H9 (cell line): ENCODE measurements at regions not wholly inside any gene's neighbourhood (a gene's known extent, or its start where the extent isn't known, plus 50 kb on each side); places are given as distances from the start of the nearest gene placed in this dataset.

Source experiments
- DNase-seq: peaks from one replicate; pipeline ENCODE4 v3.0.0-alpha.2; 2017
- H2AFZ ChIP-seq: one replicate; pipeline ENCODE4 v1.6.1; 2013; ENCODE audit warnings: mild to moderate bottlenecking, low read length, control low read depth, moderate library complexity
- H2AK5ac ChIP-seq: 2 replicates; pipeline ENCODE4 v1.6.1; 2013; ENCODE audit warnings: low read length, control low read depth, mixed read lengths; ENCODE audit not compliant: insufficient read length
- H2BK120ac ChIP-seq: one replicate; pipeline ENCODE4 v1.6.1; 2013; ENCODE audit warnings: low read depth, mild to moderate bottlenecking, low read length, control low read depth, inconsistent platforms; ENCODE audit not compliant: poor library complexity, severe bottlenecking
- H2BK12ac ChIP-seq: 2 replicates; pipeline ENCODE4 v1.6.1; 2013; ENCODE audit warnings: low read length, control low read depth, mixed read lengths, low read depth; ENCODE audit not compliant: insufficient read length
- H2BK15ac ChIP-seq: 2 replicates; pipeline ENCODE4 v1.6.1; 2013; ENCODE audit warnings: low read depth, low read length, control low read depth
- H2BK20ac ChIP-seq: one replicate; pipeline ENCODE4 v1.6.1; 2013; ENCODE audit warnings: low read depth, mild to moderate bottlenecking, low read length, control low read depth, inconsistent platforms; ENCODE audit not compliant: poor library complexity, severe bottlenecking
- H2BK5ac ChIP-seq: 2 replicates; pipeline ENCODE4 v1.6.1; 2013; ENCODE audit warnings: low read length, control low read depth, mixed read lengths; ENCODE audit not compliant: insufficient read length
- H3K14ac ChIP-seq: 2 replicates; pipeline ENCODE4 v1.6.1; 2013; ENCODE audit warnings: low read length, control low read depth; ENCODE audit not compliant: insufficient read depth
- H3K18ac ChIP-seq: 2 replicates; pipeline ENCODE4 v1.6.1; 2013; ENCODE audit warnings: low read depth, mild to moderate bottlenecking, mixed read lengths, low read length, control low read depth; ENCODE audit not compliant: insufficient read length
- H3K23ac ChIP-seq: 2 replicates; pipeline ENCODE4 v1.6.1; 2013; ENCODE audit warnings: low read length, control low read depth, mixed read lengths, low read depth; ENCODE audit not compliant: insufficient read length
- H3K23me2 ChIP-seq: 2 replicates; pipeline ENCODE4 v1.6.1; 2013; ENCODE audit warnings: low read depth, mild to moderate bottlenecking, mixed read lengths, low read length, control low read depth; ENCODE audit not compliant: insufficient read length, poor library complexity, severe bottlenecking
- H3K27ac ChIP-seq: 2 replicates; pipeline ENCODE4 v1.5.1; 2013; ENCODE audit warnings: low read length, control low read depth, mixed read lengths, low read depth; ENCODE audit not compliant: insufficient read length
- H3K27me3 ChIP-seq: 2 replicates; pipeline ENCODE4 v1.6.1; 2013; ENCODE audit warnings: low read length, control low read depth, inconsistent platforms; ENCODE audit not compliant: insufficient read depth
- H3K4ac ChIP-seq: 2 replicates; pipeline ENCODE4 v1.6.1; 2013; ENCODE audit warnings: low read depth, mild to moderate bottlenecking, control low read depth, inconsistent platforms, low read length, moderate library complexity
- H3K4me1 ChIP-seq: 2 replicates; pipeline ENCODE4 v1.6.1; 2013; ENCODE audit warnings: low read length, control low read depth, inconsistent platforms; ENCODE audit not compliant: insufficient read depth
- H3K4me2 ChIP-seq: 2 replicates; pipeline ENCODE4 v1.6.1; 2013; ENCODE audit warnings: low read length, control low read depth, mixed read lengths; ENCODE audit not compliant: insufficient read length, insufficient read depth
- H3K56ac ChIP-seq: 2 replicates; pipeline ENCODE4 v1.6.1; 2013; ENCODE audit warnings: low read depth, mild to moderate bottlenecking, mixed read lengths, low read length, control low read depth; ENCODE audit not compliant: insufficient read length
- H3K79me1 ChIP-seq: 2 replicates; pipeline ENCODE4 v1.6.1; 2013; ENCODE audit warnings: low read depth, mild to moderate bottlenecking, moderate library complexity, low read length, control low read depth, inconsistent platforms; ENCODE audit not compliant: insufficient read depth, poor library complexity, severe bottlenecking
- H3K79me2 ChIP-seq: 2 replicates; pipeline ENCODE4 v1.6.1; 2013; ENCODE audit warnings: low read length, control low read depth, inconsistent platforms; ENCODE audit not compliant: insufficient read depth
- H3K9ac ChIP-seq: 2 replicates; pipeline ENCODE4 v1.6.1; 2013; ENCODE audit warnings: low read length, control low read depth, mixed read lengths; ENCODE audit not compliant: insufficient read length; ENCODE audit errors: extremely low read depth
- H3K9me3 ChIP-seq: one replicate; pipeline ENCODE4 v1.6.1; 2013; ENCODE audit warnings: low read depth, low read length, inconsistent platforms; ENCODE audit not compliant: control insufficient read depth
- H3T11ph ChIP-seq: one replicate; pipeline ENCODE4 v1.6.1; 2013; ENCODE audit warnings: mild to moderate bottlenecking, low read length, control low read depth, inconsistent platforms
- H4K20me1 ChIP-seq: one replicate; pipeline ENCODE4 v1.6.1; 2013; ENCODE audit not compliant: control insufficient read depth, insufficient read length, insufficient read depth
- H4K5ac ChIP-seq: 2 replicates; pipeline ENCODE4 v1.6.1; 2013; ENCODE audit warnings: low read depth, mild to moderate bottlenecking, mixed read lengths, low read length, control low read depth; ENCODE audit not compliant: insufficient read length
- H4K8ac ChIP-seq: replicated peaks from 2 replicates; pipeline ENCODE4 v1.6.1; 2013; ENCODE audit warnings: low read length, control low read depth, mixed read lengths, low read depth; ENCODE audit not compliant: insufficient read length
- H4K91ac ChIP-seq: 2 replicates; pipeline ENCODE4 v1.6.1; 2013; ENCODE audit warnings: low read depth, mild to moderate bottlenecking, moderate library complexity, mixed read lengths, low read length, control low read depth; ENCODE audit not compliant: insufficient read length
- H3K27ac Mint-ChIP-seq, 3 experiments: 2 replicates in 2 of 3; 3 replicates in 1 of 3; pipeline ENCODE4 v1.8.0; 2020 to 2021; ENCODE audit warnings: mixed read lengths in 3 of 3, mild to moderate bottlenecking in 1 of 3, moderate library complexity in 1 of 3
- H3K27me3 Mint-ChIP-seq: 2 replicates; pipeline ENCODE4 v1.8.0; 2021; ENCODE audit warnings: low read depth, mild to moderate bottlenecking, moderate library complexity, mixed read lengths
- H3K36me3 Mint-ChIP-seq, 3 experiments: 2 replicates in 2 of 3; 3 replicates in 1 of 3; pipeline ENCODE4 v1.8.0; 2020 to 2021; ENCODE audit warnings: low read depth in 3 of 3, mixed read lengths in 3 of 3; ENCODE audit not compliant: insufficient read depth in 1 of 3
- H3K4me1 Mint-ChIP-seq, 2 experiments: 2 replicates each; pipeline ENCODE4 v1.8.0; 2020; ENCODE audit warnings: mixed read lengths in 2 of 2
- H3K4me3 Mint-ChIP-seq, 2 experiments: 2 replicates in 1 of 2; 3 replicates in 1 of 2; pipeline ENCODE4 v1.8.0; 2020 to 2021; ENCODE audit warnings: mild to moderate bottlenecking in 2 of 2, mixed read lengths in 2 of 2, moderate library complexity in 1 of 2
- H3K9me3 Mint-ChIP-seq, 2 experiments: 2 replicates in 1 of 2; 3 replicates in 1 of 2; pipeline ENCODE4 v1.8.0; 2020; ENCODE audit warnings: mild to moderate bottlenecking in 2 of 2, mixed read lengths in 2 of 2, moderate library complexity in 1 of 2
- TF ChIP-seq, protein P1 (sequence below): fragments of 200-600 bp; sonication (generic); conservative IDR thresholded peaks from 3 replicates; pipeline ENCODE4 v1.8.0; 2021; ENCODE audit warnings: antibody characterized with exemption, mild to moderate bottlenecking

DNA sequence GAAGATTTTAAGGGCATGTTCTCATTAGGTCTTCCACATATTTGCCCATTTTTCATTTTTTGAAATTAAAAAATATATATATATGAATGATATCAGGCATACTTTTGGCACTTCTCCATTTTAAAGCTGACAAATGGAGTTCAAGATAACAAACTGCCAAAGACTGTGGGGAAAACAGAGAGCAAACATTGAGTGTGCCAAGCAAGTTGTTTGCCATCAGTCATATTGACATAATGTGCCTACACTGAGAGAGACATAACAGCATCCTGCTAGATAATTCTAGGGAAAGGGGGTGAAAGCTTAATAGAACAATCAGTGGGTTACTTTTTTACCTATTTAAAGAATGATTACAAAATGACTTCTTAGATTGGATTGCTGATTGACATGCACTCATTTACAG, 529.4 kb upstream of the CXADR start:
- Histone ChIP-seq H2BK12ac (no peak overlapping the region), H2BK120ac (no peak overlapping the region), H3K4me1 (no peaks in the 10 kb centered on the region), H3K4ac (no peak overlapping the region), H3K4me2 (no peak overlapping the region), H4K20me1 (no peaks in the 10 kb centered on the region), H2BK15ac (no peak overlapping the region), H3K56ac (no peak overlapping the region), H3K23ac (no peak overlapping the region), H3K9ac (no peak overlapping the region), H4K8ac (no peak overlapping the region), H3K79me1 (no peaks in the 10 kb centered on the region), H3K14ac (no peak overlapping the region), H3K9me3 (no peaks in the 10 kb centered on the region), H3T11ph (no peak overlapping the region), H2BK20ac (no peak overlapping the region), H3K23me2 (no peaks in the 10 kb centered on the region), H3K27ac (no peak overlapping the region), H2BK5ac (no peak overlapping the region), H3K27me3 (no peaks in the 10 kb centered on the region), H3K79me2 (no peaks in the 10 kb centered on the region), H4K5ac (no peak overlapping the region), H3K18ac (no peak overlapping the region), H2AK5ac (no peak overlapping the region), H2AFZ (no peak overlapping the region), H4K91ac (no peak overlapping the region)
- no peaks in the 10 kb centered on the region for H3K36me3 Mint-ChIP-seq
- TF ChIP-seq, protein P1, sequence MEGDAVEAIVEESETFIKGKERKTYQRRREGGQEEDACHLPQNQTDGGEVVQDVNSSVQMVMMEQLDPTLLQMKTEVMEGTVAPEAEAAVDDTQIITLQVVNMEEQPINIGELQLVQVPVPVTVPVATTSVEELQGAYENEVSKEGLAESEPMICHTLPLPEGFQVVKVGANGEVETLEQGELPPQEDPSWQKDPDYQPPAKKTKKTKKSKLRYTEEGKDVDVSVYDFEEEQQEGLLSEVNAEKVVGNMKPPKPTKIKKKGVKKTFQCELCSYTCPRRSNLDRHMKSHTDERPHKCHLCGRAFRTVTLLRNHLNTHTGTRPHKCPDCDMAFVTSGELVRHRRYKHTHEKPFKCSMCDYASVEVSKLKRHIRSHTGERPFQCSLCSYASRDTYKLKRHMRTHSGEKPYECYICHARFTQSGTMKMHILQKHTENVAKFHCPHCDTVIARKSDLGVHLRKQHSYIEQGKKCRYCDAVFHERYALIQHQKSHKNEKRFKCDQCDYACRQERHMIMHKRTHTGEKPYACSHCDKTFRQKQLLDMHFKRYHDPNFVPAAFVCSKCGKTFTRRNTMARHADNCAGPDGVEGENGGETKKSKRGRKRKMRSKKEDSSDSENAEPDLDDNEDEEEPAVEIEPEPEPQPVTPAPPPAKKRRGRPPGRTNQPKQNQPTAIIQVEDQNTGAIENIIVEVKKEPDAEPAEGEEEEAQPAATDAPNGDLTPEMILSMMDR = no peak
- no peak overlapping the region for H3K27ac Mint-ChIP-seq
- H3K9me3 Mint-ChIP-seq = no peaks in the 10 kb centered on the region
- no peak for DNase-seq
- no peak overlapping the region for H3K4me3 Mint-ChIP-seq
- no peaks in the 10 kb centered on the region for H3K27me3 Mint-ChIP-seq
- no peaks in the 10 kb centered on the region for H3K4me1 Mint-ChIP-seq
